AG10803 (cell line): ENCODE measurements at regions not wholly inside any gene's neighbourhood (a gene's known extent, or its start where the extent isn't known, plus 50 kb on each side); places are given as distances from the start of the nearest gene placed in this dataset.
"Not testable (repeated sequence)": the region's sequence is repeated elsewhere in the genome, so short reads cannot be mapped to it uniquely, and the experiment has no call there.

ENCODE experiments used
- DNase-seq: peaks from one replicate; pipeline ENCODE4 v3.0.0; 2010; ENCODE audit warnings: low read depth
- H3K4me3 ChIP-seq: 2 replicates; pipeline ENCODE4 v1.5.1; 2011; ENCODE audit warnings: mild to moderate bottlenecking, low read length, control low read depth
- CTCF ChIP-seq: conservative IDR thresholded peaks from 2 replicates; pipeline ENCODE4 v1.5.1; 2011; ENCODE audit warnings: mild to moderate bottlenecking, low read length, control low read depth, inconsistent platforms

- H3K4me3 ChIP-seq = no peak overlapping the region
- DNase-seq = no peak
- no peak for TF ChIP-seq CTCF
Observed at GRCh38 chr1:192459467-192459866, 116.1 kb upstream of the RGS1 start.

GRCh38 chr1:192461684-192462083, 113.9 kb upstream of the RGS1 start:
- H3K4me3 ChIP-seq = no peak overlapping the region
- DNase-seq = no peak
- no peak for TF ChIP-seq CTCF

GRCh38 chr1:192462616-192463015, 113.0 kb upstream of the RGS1 start:
- H3K4me3 ChIP-seq = no peak overlapping the region
- no peak for DNase-seq
- no peak for TF ChIP-seq CTCF

- DNase-seq = no peak
- TF ChIP-seq CTCF = no peak
- H3K4me3 ChIP-seq = no peak overlapping the region
Observed at GRCh38 chr1:192463661-192464060, 111.9 kb upstream of the RGS1 start.

GRCh38 chr1:192465221-192465620, 110.4 kb upstream of the RGS1 start:
- not testable (repeated sequence) for DNase-seq, H3K4me3 ChIP-seq

GRCh38 chr1:192474080-192474683, 101.4 kb upstream of the RGS1 start:
- DNase-seq = peak; percentile 12
- TF ChIP-seq CTCF = peak; percentile 70
- H3K4me3 ChIP-seq = no peak overlapping the region

- H3K4me3 ChIP-seq = no peak overlapping the region
- no peak for TF ChIP-seq CTCF
- no peak for DNase-seq
Observed at GRCh38 chr1:192475329-192475728, 100.2 kb upstream of the RGS1 start.

- no peak for DNase-seq
- H3K4me3 ChIP-seq = no peak overlapping the region
- TF ChIP-seq CTCF = no peak
Observed at GRCh38 chr1:192475970-192476369, 99.6 kb upstream of the RGS1 start.
